HepG2 (cell line): ENCODE measurements at regions not wholly inside any gene's neighbourhood (a gene's known extent, or its start where the extent isn't known, plus 50 kb on each side); places are given as distances from the start of the nearest gene placed in this dataset.
A peak's percentile ranks its signal among the peaks of the same experiment; 100 is the strongest.

ENCODE experiments used
- ARNT2 ChIP-seq: sonication (generic); formaldehyde crosslinking; IDR thresholded peaks from 2 replicates; pipeline ENCODE4 v1.8.0; 2022; ENCODE audit warnings: mild to moderate bottlenecking, low read depth, missing genetic modification reagents, moderate library complexity
- HDAC1 ChIP-seq: sonication (generic); formaldehyde crosslinking; IDR thresholded peaks from 2 replicates; pipeline ENCODE4 v1.5.1; 2020; ENCODE audit warnings: mild to moderate bottlenecking, missing genetic modification reagents
- MIXL1 ChIP-seq: IDR thresholded peaks from 2 replicates; pipeline ENCODE4 v1.6.1; 2016
- NR2F6 ChIP-seq, 2 experiments: IDR thresholded peaks; 2 replicates each; pipeline ENCODE4 v1.6.1; 2016; ENCODE audit warnings: antibody characterized with exemption in 1 of 2, mild to moderate bottlenecking in 1 of 2
- STAG1 ChIP-seq: sonication (generic); formaldehyde crosslinking; IDR thresholded peaks from 2 replicates; pipeline ENCODE4 v1.4.0; 2020; ENCODE audit warnings: missing genetic modification reagents
- ZNF205 ChIP-seq: IDR thresholded peaks from 2 replicates; pipeline ENCODE4 v1.6.1; 2018; ENCODE audit warnings: missing biosample characterization, missing genetic modification reagents
- ZSCAN31 ChIP-seq: sonication (generic); formaldehyde crosslinking; IDR thresholded peaks from 2 replicates; pipeline ENCODE4 v1.5.0; 2020; ENCODE audit warnings: low read depth, mild to moderate bottlenecking, missing genetic modification reagents
- TF ChIP-seq, protein P1 (sequence below): sonication (generic); formaldehyde crosslinking; conservative IDR thresholded peaks from 2 replicates; pipeline ENCODE4 v1.4.0; 2020; ENCODE audit warnings: missing genetic modification reagents
- TF ChIP-seq, protein P2 (sequence below): sonication (generic); formaldehyde crosslinking; IDR thresholded peaks from 2 replicates; pipeline ENCODE4 v1.4.0; 2020; ENCODE audit warnings: mild to moderate bottlenecking, missing genetic modification reagents, borderline replicate concordance
- TF ChIP-seq, protein P3 (sequence below): sonication (generic); formaldehyde crosslinking; IDR thresholded peaks from 2 replicates; pipeline ENCODE4 v1.4.0; 2020; ENCODE audit warnings: low read depth, mild to moderate bottlenecking, missing genetic modification reagents
- TF ChIP-seq, protein P4 (sequence below): sonication (generic); formaldehyde crosslinking; IDR thresholded peaks from 2 replicates; pipeline ENCODE4 v1.4.0; 2020; ENCODE audit warnings: mild to moderate bottlenecking, missing genetic modification reagents

DNA sequence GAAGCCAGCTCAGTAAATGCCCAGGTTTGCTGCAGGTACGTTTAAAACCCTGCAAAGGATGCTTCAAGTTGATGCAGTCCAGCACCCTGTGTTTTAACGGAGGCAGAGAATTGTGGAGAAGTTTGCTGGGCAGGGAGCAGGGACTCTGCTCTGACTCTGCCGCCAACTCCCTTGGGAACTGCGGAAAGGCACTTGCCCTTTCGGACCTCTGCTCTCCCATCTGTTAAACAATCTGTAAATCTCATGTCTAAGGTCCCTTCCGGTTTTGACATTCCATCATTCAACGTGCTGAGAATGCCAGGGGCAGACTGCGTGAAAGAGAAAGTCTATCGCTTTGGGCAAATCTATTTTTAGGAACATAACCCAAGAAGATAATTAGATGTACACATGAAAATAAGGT is 184.5 kb downstream of the OPA1 start (continued):
- TF ChIP-seq, protein P1, sequence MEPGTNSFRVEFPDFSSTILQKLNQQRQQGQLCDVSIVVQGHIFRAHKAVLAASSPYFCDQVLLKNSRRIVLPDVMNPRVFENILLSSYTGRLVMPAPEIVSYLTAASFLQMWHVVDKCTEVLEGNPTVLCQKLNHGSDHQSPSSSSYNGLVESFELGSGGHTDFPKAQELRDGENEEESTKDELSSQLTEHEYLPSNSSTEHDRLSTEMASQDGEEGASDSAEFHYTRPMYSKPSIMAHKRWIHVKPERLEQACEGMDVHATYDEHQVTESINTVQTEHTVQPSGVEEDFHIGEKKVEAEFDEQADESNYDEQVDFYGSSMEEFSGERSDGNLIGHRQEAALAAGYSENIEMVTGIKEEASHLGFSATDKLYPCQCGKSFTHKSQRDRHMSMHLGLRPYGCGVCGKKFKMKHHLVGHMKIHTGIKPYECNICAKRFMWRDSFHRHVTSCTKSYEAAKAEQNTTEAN (CRISPR knock-in tag): no peak
- TF ChIP-seq ZNF205 (peak; percentile 34; the same call in 1 of the 2 replicates), NR2F6 (IDR thresholded peaks at IDR 0.05) (peak; percentile 54; the same call in 1 of the 2 replicates), NR2F6 (CRISPR knock-in tag; IDR thresholded peaks at IDR 0.05) (peak; percentile 77), STAG1 (CRISPR knock-in tag) (peak; percentile 31), ARNT2 (CRISPR knock-in tag) (peak; percentile 49; the same call in 1 of the 2 replicates), MIXL1 (peak; percentile 79; the same call in 1 of the 2 replicates), ZSCAN31 (no peak), HDAC1 (peak; percentile 68)
- TF ChIP-seq, protein P2, sequence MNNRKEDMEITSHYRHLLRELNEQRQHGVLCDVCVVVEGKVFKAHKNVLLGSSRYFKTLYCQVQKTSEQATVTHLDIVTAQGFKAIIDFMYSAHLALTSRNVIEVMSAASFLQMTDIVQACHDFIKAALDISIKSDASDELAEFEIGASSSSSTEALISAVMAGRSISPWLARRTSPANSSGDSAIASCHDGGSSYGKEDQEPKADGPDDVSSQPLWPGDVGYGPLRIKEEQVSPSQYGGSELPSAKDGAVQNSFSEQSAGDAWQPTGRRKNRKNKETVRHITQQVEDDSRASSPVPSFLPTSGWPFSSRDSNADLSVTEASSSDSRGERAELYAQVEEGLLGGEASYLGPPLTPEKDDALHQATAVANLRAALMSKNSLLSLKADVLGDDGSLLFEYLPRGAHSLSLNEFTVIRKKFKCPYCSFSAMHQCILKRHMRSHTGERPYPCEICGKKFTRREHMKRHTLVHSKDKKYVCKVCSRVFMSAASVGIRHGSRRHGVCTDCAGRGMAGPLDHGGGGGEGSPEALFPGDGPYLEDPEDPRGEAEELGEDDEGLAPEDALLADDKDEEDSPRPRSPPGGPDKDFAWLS: no peak
- TF ChIP-seq, protein P3, sequence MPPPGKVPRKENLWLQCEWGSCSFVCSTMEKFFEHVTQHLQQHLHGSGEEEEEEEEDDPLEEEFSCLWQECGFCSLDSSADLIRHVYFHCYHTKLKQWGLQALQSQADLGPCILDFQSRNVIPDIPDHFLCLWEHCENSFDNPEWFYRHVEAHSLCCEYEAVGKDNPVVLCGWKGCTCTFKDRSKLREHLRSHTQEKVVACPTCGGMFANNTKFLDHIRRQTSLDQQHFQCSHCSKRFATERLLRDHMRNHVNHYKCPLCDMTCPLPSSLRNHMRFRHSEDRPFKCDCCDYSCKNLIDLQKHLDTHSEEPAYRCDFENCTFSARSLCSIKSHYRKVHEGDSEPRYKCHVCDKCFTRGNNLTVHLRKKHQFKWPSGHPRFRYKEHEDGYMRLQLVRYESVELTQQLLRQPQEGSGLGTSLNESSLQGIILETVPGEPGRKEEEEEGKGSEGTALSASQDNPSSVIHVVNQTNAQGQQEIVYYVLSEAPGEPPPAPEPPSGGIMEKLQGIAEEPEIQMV (CRISPR knock-in tag): no peak
- TF ChIP-seq, protein P4, sequence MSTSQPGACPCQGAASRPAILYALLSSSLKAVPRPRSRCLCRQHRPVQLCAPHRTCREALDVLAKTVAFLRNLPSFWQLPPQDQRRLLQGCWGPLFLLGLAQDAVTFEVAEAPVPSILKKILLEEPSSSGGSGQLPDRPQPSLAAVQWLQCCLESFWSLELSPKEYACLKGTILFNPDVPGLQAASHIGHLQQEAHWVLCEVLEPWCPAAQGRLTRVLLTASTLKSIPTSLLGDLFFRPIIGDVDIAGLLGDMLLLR (CRISPR knock-in tag): no peak
